Loucy (cell line): ENCODE measurements at regions not wholly inside any gene's neighbourhood (a gene's known extent, or its start where the extent isn't known, plus 50 kb on each side); places are given as distances from the start of the nearest gene placed in this dataset.

Experiments
- CTCF ChIP-seq: fragments of 200-600 bp; sonication (generic); conservative IDR thresholded peaks from 2 replicates; pipeline ENCODE4 v1.5.1; 2014; ENCODE audit warnings: mild to moderate bottlenecking, antibody characterized with exemption, low read length
- EZH2phosphoT487 ChIP-seq: fragments of 200-600 bp; IDR thresholded peaks from 2 replicates; pipeline ENCODE4 v1.6.1; 2018; ENCODE audit warnings: antibody characterized with exemption, mild to moderate bottlenecking, moderate library complexity, borderline replicate concordance

GRCh38 chr7:118022546-118022945 lies 149.3 kb upstream of the CTTNBP2 start:
- TF ChIP-seq CTCF (no peak), EZH2phosphoT487 (no peak)
